AG10803 (cell line): ENCODE measurements at regions not wholly inside any gene's neighbourhood (a gene's known extent, or its start where the extent isn't known, plus 50 kb on each side); places are given as distances from the start of the nearest gene placed in this dataset.

Experiments used
- DNase-seq: peaks from one replicate; pipeline ENCODE4 v3.0.0; 2010; ENCODE audit warnings: low read depth
- H3K4me3 ChIP-seq: 2 replicates; pipeline ENCODE4 v1.5.1; 2011; ENCODE audit warnings: mild to moderate bottlenecking, low read length, control low read depth
- CTCF ChIP-seq: conservative IDR thresholded peaks from 2 replicates; pipeline ENCODE4 v1.5.1; 2011; ENCODE audit warnings: mild to moderate bottlenecking, low read length, control low read depth, inconsistent platforms

GRCh38 chr16:80449392-80449791 lies 91.4 kb upstream of the DYNLRB2 start:
- TF ChIP-seq CTCF: no peak
- H3K4me3 ChIP-seq: no peak overlapping the region
- no peak for DNase-seq

GRCh38 chr16:80447241-80447640 lies 93.6 kb upstream of the DYNLRB2 start:
- no peak for TF ChIP-seq CTCF
- no peak for DNase-seq
- H3K4me3 ChIP-seq: no peak overlapping the region

GRCh38 chr16:80442779-80443178 lies 98.0 kb upstream of the DYNLRB2 start:
- TF ChIP-seq CTCF: no peak
- H3K4me3 ChIP-seq: no peak overlapping the region
- no peak for DNase-seq

GRCh38 chr16:80441935-80442334 lies 98.9 kb upstream of the DYNLRB2 start:
- no peak for DNase-seq
- no peak overlapping the region for H3K4me3 ChIP-seq
- no peak for TF ChIP-seq CTCF

GRCh38 chr16:80440667-80441066 lies 100.1 kb upstream of the DYNLRB2 start:
- TF ChIP-seq CTCF: no peak
- no peak overlapping the region for H3K4me3 ChIP-seq
- DNase-seq: no peak

- no peak for TF ChIP-seq CTCF
- DNase-seq: no peak
- no peak overlapping the region for H3K4me3 ChIP-seq
These were observed 103.1 kb upstream of the DYNLRB2 start for GRCh38 chr16:80437707-80438106.

- no peak overlapping the region for H3K4me3 ChIP-seq
- no peak for DNase-seq
- TF ChIP-seq CTCF: no peak
These were observed 104.3 kb upstream of the DYNLRB2 start for GRCh38 chr16:80436510-80436909.
